K562 (cell line): ENCODE measurements at regions not wholly inside any gene's neighbourhood (a gene's known extent, or its start where the extent isn't known, plus 50 kb on each side); places are given as distances from the start of the nearest gene placed in this dataset.

Experiments
- ATAC-seq: fragments of 200-7000 bp; cut with Tn5 transposase; 3 replicates; pipeline ENCODE4 v1.9.1; 2020; ENCODE audit warnings: moderate library complexity
- BruUV-seq: library from RNA; stranded (reverse); fragments of 400-500 nt; replicated peaks from 2 replicates; lab custom pipeline; 2021; lab: Mats Ljungman, UMichigan
- CTCF ChIA-PET: fragments of 300-600 bp; formaldehyde crosslinking; extraction: SDS; loops from one replicate; lab custom pipeline; 2021; ENCODE audit warnings: low intra/inter-chr PET ratio; lab: Yijun Ruan, JAX
- POLR2A ChIA-PET: fragments of 300-600, 350-650 bp; sonication (Branson Sonifier 250); formaldehyde crosslinking; extraction: SDS; loops from one replicate; lab custom pipeline; 2021; ENCODE audit warnings: antibody characterized with exemption, inconsistent platforms; lab: Yijun Ruan, JAX
- DNase-seq, 4 experiments: peaks; one replicate each; pipeline versions ENCODE4 v3.0.0 to v3.0.0-alpha.2; 2011 to 2018; ENCODE audit warnings: low spot score in 3 of 4, mixed read lengths in 3 of 4; ENCODE audit errors: extremely low read depth in 1 of 4
- FAIRE-seq: peaks from 2 replicates; lab custom pipeline; 2011; peaks lifted over from hg19 to GRCh38; lab: Jason Lieb, UNC
- H2AFZ ChIP-seq: 2 replicates; pipeline ENCODE4 v1.6.0; 2011; ENCODE audit warnings: low read depth, low read length, control low read depth, inconsistent platforms
- H3K27ac ChIP-seq: fragments of 200-600 bp; 3 replicates; pipeline ENCODE4 v1.8.0; 2011; ENCODE audit warnings: low read depth, mild to moderate bottlenecking, control low read depth, inconsistent platforms, low read length, moderate library complexity, mixed read lengths; ENCODE audit errors: extremely low read depth
- H3K27me3 ChIP-seq, 2 experiments: fragments of 300-600 bp in 1 of 2; 2 replicates in 1 of 2; 3 replicates in 1 of 2; pipeline versions ENCODE4 v1.6.0 to v1.8.0; 2011; ENCODE audit warnings: inconsistent platforms in 2 of 2, low read length in 2 of 2, mild to moderate bottlenecking in 1 of 2, mixed read lengths in 1 of 2, moderate library complexity in 1 of 2; ENCODE audit not compliant: control insufficient read depth in 2 of 2, insufficient read depth in 2 of 2
- H3K36me3 ChIP-seq: fragments of 300-600 bp; 3 replicates; pipeline ENCODE4 v1.8.0; 2011; ENCODE audit warnings: mild to moderate bottlenecking, low read length, inconsistent platforms; ENCODE audit not compliant: control insufficient read depth, insufficient read depth
- H3K4me1 ChIP-seq, 2 experiments: fragments of 200-600 bp in 1 of 2; replicated peaks in 1 of 2; 2 replicates in 1 of 2; 3 replicates in 1 of 2; pipeline versions ENCODE4 v1.5.1 to v1.8.0; 2011; ENCODE audit warnings: inconsistent platforms in 2 of 2, low read length in 2 of 2, mild to moderate bottlenecking in 1 of 2, mixed read lengths in 1 of 2, moderate library complexity in 1 of 2; ENCODE audit not compliant: control insufficient read depth in 2 of 2, insufficient read depth in 2 of 2
- H3K4me2 ChIP-seq: 2 replicates; pipeline ENCODE4 v1.6.1; 2011; ENCODE audit warnings: low read length, control low read depth, inconsistent platforms, mixed read lengths; ENCODE audit not compliant: insufficient read depth
- H3K4me3 ChIP-seq: fragments of 200-600 bp; sonication (generic), shearing (Covaris generic); 2 replicates; pipeline ENCODE4 v1.5.1; 2016; ENCODE audit warnings: control low read depth, inconsistent platforms
- H3K79me2 ChIP-seq: fragments of 200-600 bp; 3 replicates; pipeline ENCODE4 v1.8.0; 2011; ENCODE audit warnings: low read length, inconsistent platforms; ENCODE audit not compliant: control insufficient read depth, insufficient read depth
- H3K9ac ChIP-seq, 2 experiments: 2 replicates each; pipeline versions ENCODE4 v1.6.0 to v1.6.1; 2011; ENCODE audit warnings: low read depth in 2 of 2, low read length in 2 of 2, control low read depth in 1 of 2, inconsistent platforms in 1 of 2, mild to moderate bottlenecking in 1 of 2, mixed read lengths in 1 of 2; ENCODE audit not compliant: insufficient read depth in 1 of 2
- H3K9me1 ChIP-seq: one replicate; pipeline ENCODE4 v1.6.0; 2011; ENCODE audit warnings: inconsistent platforms, mild to moderate bottlenecking, low read length, moderate library complexity; ENCODE audit not compliant: control insufficient read depth, insufficient read depth
- H3K9me3 ChIP-seq: replicated peaks from 2 replicates; pipeline ENCODE4 v1.5.1; 2011; ENCODE audit warnings: low read depth, low read length, inconsistent platforms; ENCODE audit not compliant: control insufficient read depth, insufficient read depth
- H4K20me1 ChIP-seq: replicated peaks from 2 replicates; pipeline ENCODE4 v1.6.1; 2011; ENCODE audit warnings: low read length, inconsistent platforms, mixed read lengths; ENCODE audit not compliant: control insufficient read depth, insufficient read depth
- ARHGAP35 ChIP-seq: fragments of 450-650 bp; IDR thresholded peaks from 2 replicates; pipeline ENCODE4 v1.6.1; 2018; ENCODE audit not compliant: partially characterized antibody
- CBX5 ChIP-seq: IDR thresholded peaks from 2 replicates; pipeline ENCODE4 v1.6.1; 2014; ENCODE audit warnings: low read depth, borderline replicate concordance
- CGGBP1 ChIP-seq: fragments of 250-450 bp; sonication (Bioruptor Pico); IDR thresholded peaks from 2 replicates; pipeline ENCODE4 v1.9.0; 2021; ENCODE audit warnings: mild to moderate bottlenecking
- OTX1 ChIP-seq: fragments of 450-650 bp; formaldehyde crosslinking; IDR thresholded peaks from 2 replicates; pipeline ENCODE4 v1.4.0; 2022; ENCODE audit warnings: mild to moderate bottlenecking
- RBFOX2 ChIP-seq: fragments of 200-400 bp; formaldehyde crosslinking; IDR thresholded peaks from 2 replicates; pipeline ENCODE4 v1.6.1; 2017; ENCODE audit warnings: low read depth, mild to moderate bottlenecking, low read length, moderate library complexity
- RBM25 ChIP-seq: fragments of 200-400 bp; formaldehyde crosslinking; IDR thresholded peaks from 2 replicates; pipeline ENCODE4 v1.6.1; 2018; ENCODE audit warnings: low read length, low read depth, moderate library complexity; ENCODE audit not compliant: severe bottlenecking
- RNF2 ChIP-seq: sonication (generic); IDR thresholded peaks from 2 replicates; pipeline ENCODE4 v1.6.1; 2016
- SMAD1 ChIP-seq: fragments of 150-350 bp; IDR thresholded peaks from 2 replicates; pipeline ENCODE4 v1.6.1; 2014; ENCODE audit warnings: low read length, low read depth; ENCODE audit not compliant: partially characterized antibody
- TAL1 ChIP-seq: fragments of 450-650 bp; IDR thresholded peaks from 2 replicates; pipeline ENCODE4 v1.6.1; 2016; ENCODE audit warnings: mild to moderate bottlenecking
- ZEB2 ChIP-seq: fragments of 450-650 bp; IDR thresholded peaks from 2 replicates; pipeline ENCODE4 v1.6.1; 2016
- ZNF639 ChIP-seq, 2 experiments: fragments of 200-800 bp in 1 of 2; sonication (Bioruptor generic) in 1 of 2; sonication (generic) in 1 of 2; formaldehyde crosslinking in 1 of 2; IDR thresholded peaks in 1 of 2; conservative IDR thresholded peaks in 1 of 2; 2 replicates each; pipeline versions ENCODE4 v1.5.0 to v1.6.1; 2016 to 2020; ENCODE audit warnings: missing compliant biosample characterization in 1 of 2, missing genetic modification characterization in 1 of 2, missing genetic modification reagents in 1 of 2
- ZNF77 ChIP-seq: fragments of 250-450 bp; sonication (Bioruptor Pico); IDR thresholded peaks from 2 replicates; pipeline ENCODE4 v1.5.0; 2020
- ZNF780A ChIP-seq: fragments of 250-450 bp; sonication (Bioruptor Pico); IDR thresholded peaks from 2 replicates; pipeline ENCODE4 v1.5.0; 2021; ENCODE audit warnings: mild to moderate bottlenecking
- ZSCAN32 ChIP-seq: fragments of 450-650 bp; formaldehyde crosslinking; IDR thresholded peaks from 2 replicates; pipeline ENCODE4 v1.4.0; 2020; ENCODE audit warnings: mild to moderate bottlenecking, moderate library complexity
- WGBS: fragments of 100-300 bp; shearing (Covaris generic); methylation state at CpG from one replicate; pipeline ENCODE4 v1.1.6; 2016; ENCODE audit warnings: low coverage, mixed read lengths; ENCODE audit not compliant: insufficient coverage; ENCODE audit errors: missing lambda C conversion rate; 5-methylcytosine and 5-hydroxymethylcytosine counted together
- in situ Hi-C: fragments of 300-500 bp; cut with MboI; formaldehyde crosslinking; loops from 4 replicates; pipeline ENCODE4 v1.15.0; 2018; ENCODE audit warnings: inconsistent platforms, mixed read lengths
- intact Hi-C: fragments of 100-400 bp; cut with micrococcal nuclease; formaldehyde crosslinking; loops from 2 replicates; pipeline ENCODE4 v1.14.2; 2022
- TF ChIP-seq, protein P1 (sequence below): fragments of 250-450 bp; sonication (Bioruptor Pico); IDR thresholded peaks from 2 replicates; pipeline ENCODE4 v1.5.0; 2021; ENCODE audit warnings: mild to moderate bottlenecking, moderate library complexity
- TF ChIP-seq, protein P2 (sequence below): IDR thresholded peaks from 3 replicates; pipeline ENCODE4 v1.6.1; 2011; ENCODE audit warnings: borderline replicate concordance, mild to moderate bottlenecking, moderate library complexity; ENCODE audit not compliant: insufficient read length; ENCODE audit errors: extremely low read depth

DNA sequence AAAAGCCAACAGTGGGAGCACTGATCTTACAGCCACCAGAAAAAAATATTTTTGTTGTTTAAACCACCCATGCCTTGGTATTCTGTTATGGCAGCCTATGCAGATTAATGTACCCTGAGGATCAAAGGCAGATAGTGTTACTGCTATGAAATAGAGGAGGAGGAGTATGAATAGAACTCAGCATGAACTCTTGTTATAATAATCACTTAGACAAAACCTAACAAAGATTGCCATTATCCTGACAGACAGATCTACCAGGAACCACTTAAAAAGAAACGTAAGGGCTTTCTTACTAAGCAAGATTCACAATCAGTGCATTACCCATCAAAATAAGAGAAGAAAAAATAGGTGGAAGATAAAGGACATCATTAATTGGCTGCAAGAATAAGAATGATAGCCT is 558.3 kb downstream of the GALC start:
- H3K4me2 ChIP-seq: no peak overlapping the region
- no peak overlapping the region for H3K9ac ChIP-seq
- no peaks in the 10 kb centered on the region for H3K9me1 ChIP-seq
- no peaks in the 10 kb centered on the region for H3K9me3 ChIP-seq
- no peak overlapping the region for H3K27ac ChIP-seq
- no peaks in the 10 kb centered on the region for H3K36me3 ChIP-seq
- H3K79me2 ChIP-seq: no peaks in the 10 kb centered on the region
- no peaks in the 10 kb centered on the region for H3K4me1 ChIP-seq
- no peak overlapping the region for H3K4me3 ChIP-seq
- in situ Hi-C loops (no loop called here), intact Hi-C loops (no loop called here)
- no peaks in the 10 kb centered on the region for H3K27me3 ChIP-seq
- no peak for FAIRE-seq
- no peaks in the 10 kb centered on the region for H4K20me1 ChIP-seq
- no peak for DNase-seq
- H2AFZ ChIP-seq: no peak overlapping the region
- no TSS peak for BruUV-seq
- POLR2A ChIA-PET: no interaction called here
- no peak for ATAC-seq
- WGBS: 0% methylated on average over 1 of the region's 1 CpG
- CTCF ChIA-PET: no interaction called here
- TF ChIP-seq ZSCAN32 (no peak), CBX5 (no peak), TAL1 (no peak), OTX1 (CRISPR knock-in tag) (no peak), SMAD1 (no peak), ARHGAP35 (no peak), ZNF639 (CRISPR knock-in tag; conservative IDR thresholded peaks at IDR 0.05 in 1 of 2, IDR thresholded peaks at IDR 0.05 in 1 of 2) (no peak), ZNF77 (CRISPR knock-in tag) (no peak), ZNF780A (CRISPR knock-in tag) (no peak), RBFOX2 (no peak), CGGBP1 (CRISPR knock-in tag) (no peak), RBM25 (no peak), RNF2 (no peak), ZEB2 (no peak)
- TF ChIP-seq, protein P1, sequence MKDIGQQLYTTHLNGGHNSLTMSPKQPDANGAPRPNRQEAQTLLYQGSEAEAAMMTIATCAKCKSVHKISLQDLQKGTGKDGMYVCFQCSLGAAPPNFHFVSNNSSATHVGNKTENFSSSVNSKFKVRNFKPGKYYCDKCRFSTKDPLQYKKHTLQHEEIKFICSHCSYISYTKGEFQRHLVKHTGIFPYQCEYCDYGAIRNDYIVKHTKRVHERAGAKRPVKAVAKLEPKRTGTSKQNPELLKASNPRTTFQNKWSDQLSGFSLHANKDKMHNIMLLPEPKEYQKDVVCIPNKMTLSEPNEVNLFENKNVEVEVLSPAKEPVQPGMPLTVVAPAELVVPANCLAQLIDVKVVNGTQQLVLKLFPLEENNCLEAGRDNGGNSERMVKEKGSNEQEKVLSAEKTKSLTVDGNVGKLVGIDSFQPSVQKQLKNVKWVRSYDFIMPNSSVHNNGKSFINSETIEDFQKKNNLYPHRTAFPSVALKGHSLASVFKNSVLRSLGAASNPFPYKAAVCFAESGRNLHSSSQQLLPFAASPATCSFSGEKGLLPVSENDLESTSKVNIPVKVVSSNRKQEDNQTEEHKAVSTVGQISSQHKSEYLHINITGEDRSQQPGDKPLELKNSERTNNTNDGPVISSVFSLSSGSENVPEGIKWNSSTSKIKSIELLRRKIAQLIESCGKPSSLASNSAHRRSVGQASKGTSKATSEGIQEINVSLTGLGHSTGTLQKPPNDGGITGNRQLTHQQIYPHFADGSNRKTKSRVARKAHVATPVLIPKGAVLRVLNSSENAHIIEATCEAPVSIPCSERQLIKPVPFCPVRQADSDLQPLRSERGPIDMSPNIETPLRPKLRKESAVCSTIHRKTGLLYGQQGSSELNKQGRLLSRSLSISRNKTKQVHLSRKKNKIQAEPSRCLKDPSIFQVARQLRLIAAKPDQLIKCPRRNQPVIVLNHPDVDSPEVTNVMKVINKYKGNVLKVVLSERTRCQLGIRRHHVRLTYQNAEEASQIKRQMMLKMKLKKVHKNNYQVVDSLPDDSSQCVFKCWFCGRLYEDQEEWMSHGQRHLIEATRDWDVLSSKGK (CRISPR knock-in tag): no peak
- TF ChIP-seq, protein P2, sequence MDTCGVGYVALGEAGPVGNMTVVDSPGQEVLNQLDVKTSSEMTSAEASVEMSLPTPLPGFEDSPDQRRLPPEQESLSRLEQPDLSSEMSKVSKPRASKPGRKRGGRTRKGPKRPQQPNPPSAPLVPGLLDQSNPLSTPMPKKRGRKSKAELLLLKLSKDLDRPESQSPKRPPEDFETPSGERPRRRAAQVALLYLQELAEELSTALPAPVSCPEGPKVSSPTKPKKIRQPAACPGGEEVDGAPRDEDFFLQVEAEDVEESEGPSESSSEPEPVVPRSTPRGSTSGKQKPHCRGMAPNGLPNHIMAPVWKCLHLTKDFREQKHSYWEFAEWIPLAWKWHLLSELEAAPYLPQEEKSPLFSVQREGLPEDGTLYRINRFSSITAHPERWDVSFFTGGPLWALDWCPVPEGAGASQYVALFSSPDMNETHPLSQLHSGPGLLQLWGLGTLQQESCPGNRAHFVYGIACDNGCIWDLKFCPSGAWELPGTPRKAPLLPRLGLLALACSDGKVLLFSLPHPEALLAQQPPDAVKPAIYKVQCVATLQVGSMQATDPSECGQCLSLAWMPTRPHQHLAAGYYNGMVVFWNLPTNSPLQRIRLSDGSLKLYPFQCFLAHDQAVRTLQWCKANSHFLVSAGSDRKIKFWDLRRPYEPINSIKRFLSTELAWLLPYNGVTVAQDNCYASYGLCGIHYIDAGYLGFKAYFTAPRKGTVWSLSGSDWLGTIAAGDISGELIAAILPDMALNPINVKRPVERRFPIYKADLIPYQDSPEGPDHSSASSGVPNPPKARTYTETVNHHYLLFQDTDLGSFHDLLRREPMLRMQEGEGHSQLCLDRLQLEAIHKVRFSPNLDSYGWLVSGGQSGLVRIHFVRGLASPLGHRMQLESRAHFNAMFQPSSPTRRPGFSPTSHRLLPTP: no peak
